ENCODE measurements at regions not wholly inside any gene's neighbourhood (a gene's known extent, or its start where the extent isn't known, plus 50 kb on each side); places are given as distances from the start of the nearest gene placed in this dataset.

GRCh38 chr1:56215086-56215485 lies 364.3 kb downstream of the PLPP3 start:
- DNase-seq, result no peak

- no peak for DNase-seq
These were observed 366.3 kb downstream of the PLPP3 start for GRCh38 chr1:56213068-56213467.

GRCh38 chr1:56212143-56212542 lies 367.2 kb downstream of the PLPP3 start:
- no peak for DNase-seq

GRCh38 chr1:56206391-56206790 lies 373.0 kb downstream of the PLPP3 start:
- no peak for DNase-seq

- DNase-seq, result no peak
These were observed 375.2 kb downstream of the PLPP3 start for GRCh38 chr1:56204206-56204605.

GRCh38 chr1:56202796-56203492 lies 376.4 kb downstream of the PLPP3 start:
- no peak for DNase-seq

- no peak for DNase-seq
These were observed 377.2 kb downstream of the PLPP3 start for GRCh38 chr1:56202186-56202585.

- no peak for DNase-seq
These were observed 378.5 kb downstream of the PLPP3 start for GRCh38 chr1:56200896-56201295.

- DNase-seq, result no peak
These were observed 378.9 kb downstream of the PLPP3 start for GRCh38 chr1:56200442-56200841.

- DNase-seq, result no peak
These were observed 379.4 kb downstream of the PLPP3 start for GRCh38 chr1:56199956-56200355.

- DNase-seq, result no peak
These were observed 380.3 kb downstream of the PLPP3 start for GRCh38 chr1:56199061-56199460.

- no peak for DNase-seq
These were observed 381.4 kb downstream of the PLPP3 start for GRCh38 chr1:56197946-56198345.

GRCh38 chr1:56196839-56197238 lies 382.5 kb downstream of the PLPP3 start:
- no peak for DNase-seq

GRCh38 chr1:56194701-56195300 lies 384.6 kb downstream of the PLPP3 start:
- DNase-seq, result peak in 2 of 3 donors; percentile 30 to 38

- no peak for DNase-seq
These were observed 385.7 kb downstream of the PLPP3 start for GRCh38 chr1:56193656-56194055.

- no peak for DNase-seq
These were observed 388.0 kb downstream of the PLPP3 start for GRCh38 chr1:56191369-56191768.

GRCh38 chr1:56190806-56191365 lies 388.5 kb downstream of the PLPP3 start:
- peak in 2 of 3 donors; percentile 19 to 28 for DNase-seq

- DNase-seq, result peak in 1 of 3 donors; percentile 16
These were observed 389.2 kb downstream of the PLPP3 start for GRCh38 chr1:56189946-56190805.

GRCh38 chr1:56189454-56189853 lies 389.9 kb downstream of the PLPP3 start:
- no peak for DNase-seq

- no peak for DNase-seq
These were observed 390.5 kb downstream of the PLPP3 start for GRCh38 chr1:56188855-56189254.

- DNase-seq, result no peak
These were observed 391.1 kb downstream of the PLPP3 start for GRCh38 chr1:56188221-56188620.

GRCh38 chr1:56187405-56187804 lies 392.0 kb downstream of the PLPP3 start:
- no peak for DNase-seq

- no peak for DNase-seq
These were observed 393.9 kb downstream of the PLPP3 start for GRCh38 chr1:56185493-56185892.
